HL-60 (cell line): ENCODE measurements at regions not wholly inside any gene's neighbourhood (a gene's known extent, or its start where the extent isn't known, plus 50 kb on each side); places are given as distances from the start of the nearest gene placed in this dataset.

Experiments
- CTCF ChIP-seq: IDR thresholded peaks from one replicate; pipeline ENCODE4 v1.5.1; 2011; ENCODE audit warnings: low read length, control low read depth, inconsistent platforms; ENCODE audit not compliant: insufficient read depth
- POLR2AphosphoS5 ChIP-seq: IDR thresholded peaks from 2 replicates; pipeline ENCODE4 v1.6.1; 2012; ENCODE audit warnings: low read depth
- REST ChIP-seq: IDR thresholded peaks from 2 replicates; pipeline ENCODE4 v1.6.1; 2012; ENCODE audit warnings: low read depth; ENCODE audit not compliant: insufficient replicate concordance
- SPI1 ChIP-seq: IDR thresholded peaks from 2 replicates; pipeline ENCODE4 v1.6.1; 2012; ENCODE audit warnings: low read depth, mild to moderate bottlenecking, borderline replicate concordance

GRCh38 chr2:188016917-188017316 lies 274.8 kb upstream of the GULP1 start:
- TF ChIP-seq CTCF (no peak), REST (no peak), POLR2AphosphoS5 (no peak), SPI1 (no peak)
